ENCODE measurements at regions not wholly inside any gene's neighbourhood (a gene's known extent, or its start where the extent isn't known, plus 50 kb on each side); places are given as distances from the start of the nearest gene placed in this dataset.
A peak's percentile ranks its signal among the peaks of the same experiment; 100 is the strongest.

DNA sequence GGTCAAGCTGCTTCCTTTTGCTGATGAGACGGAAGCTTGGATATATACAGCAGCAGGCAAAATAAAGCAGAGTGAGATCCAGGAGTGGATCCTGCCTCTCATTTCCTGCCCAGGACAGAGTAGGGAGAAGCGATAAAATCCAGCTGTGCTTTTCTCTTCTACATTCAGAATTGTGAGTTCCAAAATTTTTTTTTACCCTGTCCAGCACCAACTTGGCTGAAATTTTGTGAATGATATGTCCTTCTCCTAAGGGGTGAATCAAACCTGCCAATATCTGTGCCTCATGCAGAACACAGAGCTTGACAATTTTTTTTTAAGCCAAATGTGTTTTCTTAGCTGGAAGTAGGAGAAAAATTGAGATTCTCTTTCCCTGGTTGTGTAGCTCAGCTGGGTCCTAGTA lies 235.6 kb upstream of the CHD6 start (continued):
- TF ChIP-seq NBN (IDR thresholded peaks at IDR 0.05): no peak
- no peak for TF ChIP-seq NFYB (IDR thresholded peaks at IDR 0.05; ENCODE audit: insufficient read depth, low read depth, low read length)
- no peak for TF ChIP-seq CHD2 (IDR thresholded peaks at IDR 0.05; ENCODE audit: borderline replicate concordance, low read depth, low read length)
- TF ChIP-seq IKZF1 (conservative IDR thresholded peaks at IDR 0.05): no peak
- TF ChIP-seq, protein P1, sequence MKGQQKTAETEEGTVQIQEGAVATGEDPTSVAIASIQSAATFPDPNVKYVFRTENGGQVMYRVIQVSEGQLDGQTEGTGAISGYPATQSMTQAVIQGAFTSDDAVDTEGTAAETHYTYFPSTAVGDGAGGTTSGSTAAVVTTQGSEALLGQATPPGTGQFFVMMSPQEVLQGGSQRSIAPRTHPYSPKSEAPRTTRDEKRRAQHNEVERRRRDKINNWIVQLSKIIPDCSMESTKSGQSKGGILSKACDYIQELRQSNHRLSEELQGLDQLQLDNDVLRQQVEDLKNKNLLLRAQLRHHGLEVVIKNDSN (IDR thresholded peaks at IDR 0.05; ENCODE audit: borderline replicate concordance, extremely low read length, insufficient read depth, low read depth, low read length): no peak

DNA sequence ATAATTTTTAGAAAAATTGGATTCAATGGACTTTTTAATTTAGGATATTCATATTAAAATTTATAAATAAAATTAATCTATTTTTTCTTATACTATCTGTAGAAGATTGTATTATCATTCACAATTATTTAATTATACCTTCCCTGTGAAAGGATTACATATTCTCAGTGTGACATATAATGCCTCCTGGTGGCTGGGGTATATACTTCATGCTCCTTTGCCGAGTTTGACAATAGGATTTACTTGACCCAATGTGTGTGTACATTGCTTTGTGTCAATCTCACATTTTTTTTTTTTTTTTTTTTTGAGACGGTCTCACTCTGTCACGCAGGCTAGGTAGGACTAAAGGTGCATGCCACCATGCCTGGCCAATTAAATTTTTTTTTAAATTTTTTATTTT lies 230.0 kb upstream of the CHD6 start:
- POLR2A ChIA-PET: no interaction called here
- CTCF ChIA-PET: no interaction called here
- no peak overlapping the region for H3K27ac ChIP-seq (ENCODE audit: control insufficient read depth, insufficient read depth)
- no peak overlapping the region for H2AFZ ChIP-seq (ENCODE audit: control insufficient read depth, low read depth, low read length)
- no peaks in the 10 kb centered on the region for H3K9me3 ChIP-seq (replicated peaks; ENCODE audit: control insufficient read depth, insufficient read depth, low read length)
- no peaks in the 10 kb centered on the region for H3K27me3 ChIP-seq (replicated peaks in 1 of 2; ENCODE audit: control insufficient read depth in 2 of 2, insufficient read depth in 2 of 2, low read length in 1 of 2)
- SMC1A ChIA-PET (ENCODE audit: uncharacterized antibody, unreplicated experiment): no interaction called here
- H3K4me2 ChIP-seq (ENCODE audit: control insufficient read depth, insufficient read depth): no peak overlapping the region
- no peaks in the 10 kb centered on the region for H3K36me3 ChIP-seq (ENCODE audit: control insufficient read depth in 2 of 2, insufficient read depth in 2 of 2, low read length in 1 of 2)
- ATAC-seq (no peak), FAIRE-seq (no peak), DNase-seq (ENCODE audit: low read depth, low spot score) (no peak)
- H3K4me1 ChIP-seq (ENCODE audit: control insufficient read depth, insufficient read depth, low read length): no peaks in the 10 kb centered on the region
- in situ Hi-C loops (cut with MboI) (no loop called here), intact Hi-C loops (cut with micrococcal nuclease; ENCODE audit: unreplicated experiment) (no loop called here)
- no peak overlapping the region for H3K4me3 ChIP-seq
- H3K9ac ChIP-seq (ENCODE audit: control insufficient read depth, insufficient read depth, low read length): no peak overlapping the region
- BruUV-seq (replicated peaks): no TSS peak
- RAD21 ChIA-PET (ENCODE audit: unreplicated experiment): no interaction called here
- WGBS (ENCODE audit: insufficient coverage, insufficient replicate concordance, low lambda C conversion rate, missing lambda C conversion rate): 0% methylated on average over 2 of the region's 3 CpGs
- H4K20me1 ChIP-seq (ENCODE audit: control insufficient read depth, insufficient read depth): no peaks in the 10 kb centered on the region
- H3K79me2 ChIP-seq (ENCODE audit: control insufficient read depth, insufficient read depth, low read length): no peaks in the 10 kb centered on the region
- 0 out of 2 replicates have a peak, but pooled peaks have one; percentile 5 for TF ChIP-seq RAD21 (IDR thresholded peaks at IDR 0.05; ENCODE audit: insufficient read depth, low read depth, low read length)
- no peak for TF ChIP-seq HCFC1 (IDR thresholded peaks at IDR 0.05; ENCODE audit: low read length)
- TF ChIP-seq, protein P2, sequence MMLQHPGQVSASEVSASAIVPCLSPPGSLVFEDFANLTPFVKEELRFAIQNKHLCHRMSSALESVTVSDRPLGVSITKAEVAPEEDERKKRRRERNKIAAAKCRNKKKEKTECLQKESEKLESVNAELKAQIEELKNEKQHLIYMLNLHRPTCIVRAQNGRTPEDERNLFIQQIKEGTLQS (IDR thresholded peaks at IDR 0.05; ENCODE audit: borderline replicate concordance, extremely low read depth, low read depth, low read length): no peak
- no peak for TF ChIP-seq CHD1 (IDR thresholded peaks at IDR 0.05; ENCODE audit: low read depth, low read length)
